HT1080 (cell line): ENCODE measurements at regions not wholly inside any gene's neighbourhood (a gene's known extent, or its start where the extent isn't known, plus 50 kb on each side); places are given as distances from the start of the nearest gene placed in this dataset.

Experiments used
- DNase-seq: peaks from one replicate; pipeline ENCODE4 v3.0.0-alpha.2; 2015; ENCODE audit warnings: low read depth

- DNase-seq = peak; percentile 4
Observed at GRCh38 chrX:36436361-36436760, 516.8 kb downstream of the CFAP47 start.

- DNase-seq = peak; percentile 0
Observed at GRCh38 chrX:36443007-36443406, 523.5 kb downstream of the CFAP47 start.

- DNase-seq = no peak
Observed at GRCh38 chrX:36445566-36445965, 526.0 kb downstream of the CFAP47 start.

- DNase-seq = no peak
Observed at GRCh38 chrX:36462142-36462541, 542.6 kb downstream of the CFAP47 start.

- DNase-seq = no peak
Observed at GRCh38 chrX:36480441-36480990, 527.6 kb upstream of the FAM47C start.

GRCh38 chrX:36501169-36501702 is 506.9 kb upstream of the FAM47C start:
- DNase-seq = no peak

- no peak for DNase-seq
Observed at GRCh38 chrX:36504625-36505024, 503.5 kb upstream of the FAM47C start.

GRCh38 chrX:36508042-36508441 is 500.1 kb upstream of the FAM47C start:
- no peak for DNase-seq

GRCh38 chrX:36510736-36511135 is 497.4 kb upstream of the FAM47C start:
- DNase-seq = no peak

GRCh38 chrX:36528661-36529060 is 479.5 kb upstream of the FAM47C start:
- no peak for DNase-seq

GRCh38 chrX:36534900-36535299 is 473.3 kb upstream of the FAM47C start:
- no peak for DNase-seq

GRCh38 chrX:36543499-36543898 is 464.7 kb upstream of the FAM47C start:
- no peak for DNase-seq

GRCh38 chrX:36562986-36563385 is 445.2 kb upstream of the FAM47C start:
- DNase-seq = no peak

GRCh38 chrX:36568946-36569345 is 439.2 kb upstream of the FAM47C start:
- DNase-seq = peak; percentile 1

GRCh38 chrX:36573720-36574119 is 434.4 kb upstream of the FAM47C start:
- no peak for DNase-seq

- no peak for DNase-seq
Observed at GRCh38 chrX:36575670-36576069, 432.5 kb upstream of the FAM47C start.

- peak; percentile 0 for DNase-seq
Observed at GRCh38 chrX:36577006-36577405, 431.2 kb upstream of the FAM47C start.

- DNase-seq = no peak
Observed at GRCh38 chrX:36581030-36581429, 427.1 kb upstream of the FAM47C start.

GRCh38 chrX:36583674-36584073 is 424.5 kb upstream of the FAM47C start:
- DNase-seq = no peak

GRCh38 chrX:36609616-36610585 is 398.3 kb upstream of the FAM47C start:
- DNase-seq = peak; percentile 61

GRCh38 chrX:36626898-36627297 is 381.3 kb upstream of the FAM47C start:
- no peak for DNase-seq

- DNase-seq = peak; percentile 1
Observed at GRCh38 chrX:36640232-36640631, 367.9 kb upstream of the FAM47C start.

GRCh38 chrX:36642052-36642451 is 366.1 kb upstream of the FAM47C start:
- DNase-seq = no peak
